ENCODE measurements at regions not wholly inside any gene's neighbourhood (a gene's known extent, or its start where the extent isn't known, plus 50 kb on each side); places are given as distances from the start of the nearest gene placed in this dataset.

DNA sequence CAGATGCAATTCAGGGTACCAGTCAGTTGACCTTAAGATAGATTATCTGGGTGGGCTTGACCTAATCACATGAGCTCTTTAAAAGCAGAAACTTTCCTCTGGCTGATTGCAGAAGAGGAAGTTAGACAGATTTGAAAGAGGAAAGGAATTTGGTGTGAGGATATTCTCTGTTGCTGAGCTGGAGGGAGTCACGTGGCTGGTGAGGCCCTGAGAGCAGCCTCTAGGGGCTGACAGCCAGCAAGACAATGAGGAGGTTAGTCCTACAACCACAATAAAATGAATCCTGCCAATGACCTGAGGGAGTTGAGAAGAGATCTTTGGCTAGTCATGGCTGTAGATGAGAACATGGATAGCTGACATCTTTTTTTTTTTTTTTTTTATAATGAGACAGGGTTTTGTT is 87.0 kb upstream of the B3GAT2 start:
- TF ChIP-seq, protein P1, sequence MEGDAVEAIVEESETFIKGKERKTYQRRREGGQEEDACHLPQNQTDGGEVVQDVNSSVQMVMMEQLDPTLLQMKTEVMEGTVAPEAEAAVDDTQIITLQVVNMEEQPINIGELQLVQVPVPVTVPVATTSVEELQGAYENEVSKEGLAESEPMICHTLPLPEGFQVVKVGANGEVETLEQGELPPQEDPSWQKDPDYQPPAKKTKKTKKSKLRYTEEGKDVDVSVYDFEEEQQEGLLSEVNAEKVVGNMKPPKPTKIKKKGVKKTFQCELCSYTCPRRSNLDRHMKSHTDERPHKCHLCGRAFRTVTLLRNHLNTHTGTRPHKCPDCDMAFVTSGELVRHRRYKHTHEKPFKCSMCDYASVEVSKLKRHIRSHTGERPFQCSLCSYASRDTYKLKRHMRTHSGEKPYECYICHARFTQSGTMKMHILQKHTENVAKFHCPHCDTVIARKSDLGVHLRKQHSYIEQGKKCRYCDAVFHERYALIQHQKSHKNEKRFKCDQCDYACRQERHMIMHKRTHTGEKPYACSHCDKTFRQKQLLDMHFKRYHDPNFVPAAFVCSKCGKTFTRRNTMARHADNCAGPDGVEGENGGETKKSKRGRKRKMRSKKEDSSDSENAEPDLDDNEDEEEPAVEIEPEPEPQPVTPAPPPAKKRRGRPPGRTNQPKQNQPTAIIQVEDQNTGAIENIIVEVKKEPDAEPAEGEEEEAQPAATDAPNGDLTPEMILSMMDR (IDR thresholded peaks at IDR 0.05): no peak
- TF ChIP-seq POLR2AphosphoS5 (IDR thresholded peaks at IDR 0.05): no peak
- TF ChIP-seq POLR2A (IDR thresholded peaks at IDR 0.05): no peak

All from breast epithelium (tissue), 3 donors.